ENCODE measurements at regions not wholly inside any gene's neighbourhood (a gene's known extent, or its start where the extent isn't known, plus 50 kb on each side); places are given as distances from the start of the nearest gene placed in this dataset.

- no peak for DNase-seq (ENCODE audit: extremely low read depth, low read depth)
These were observed 302.3 kb upstream of the EPHA4 start for GRCh38 chr2:221874444-221874843.

GRCh38 chr2:221857719-221858118, 285.6 kb upstream of the EPHA4 start:
- no peak overlapping the region for H3K4me3 ChIP-seq (replicated peaks; ENCODE audit: low read depth, low read length)
- DNase-seq (ENCODE audit: extremely low read depth, low read depth), result no peak
- no peak for TF ChIP-seq CTCF (IDR thresholded peaks at IDR 0.05; ENCODE audit: low read depth, low read length, missing control alignments)

More at GRCh38 chr2:221874444-221874843, 302.3 kb upstream of the EPHA4 start:
- no peak for TF ChIP-seq CTCF (IDR thresholded peaks at IDR 0.05; ENCODE audit: low read depth, low read length, missing control alignments)
- H3K4me3 ChIP-seq (replicated peaks; ENCODE audit: low read depth, low read length), result no peak overlapping the region

- DNase-seq (ENCODE audit: extremely low read depth, low read depth), result no peak
- no peak for TF ChIP-seq CTCF (IDR thresholded peaks at IDR 0.05; ENCODE audit: low read depth, low read length, missing control alignments)
These were observed 281.2 kb upstream of the EPHA4 start for GRCh38 chr2:221853297-221853696.

GRCh38 chr2:221851531-221852045, 279.5 kb upstream of the EPHA4 start:
- no peak overlapping the region for H3K4me3 ChIP-seq (replicated peaks; ENCODE audit: low read depth, low read length)
- TF ChIP-seq CTCF (IDR thresholded peaks at IDR 0.05; ENCODE audit: low read depth, low read length, missing control alignments), result no peak
- no peak for DNase-seq (ENCODE audit: extremely low read depth, low read depth)

More at GRCh38 chr2:221853297-221853696, 281.2 kb upstream of the EPHA4 start:
- H3K4me3 ChIP-seq (replicated peaks; ENCODE audit: low read depth, low read length), result no peak overlapping the region

- no peak for TF ChIP-seq CTCF (IDR thresholded peaks at IDR 0.05; ENCODE audit: low read depth, low read length, missing control alignments)
- H3K4me3 ChIP-seq (replicated peaks; ENCODE audit: low read depth, low read length), result no peak overlapping the region
- DNase-seq (ENCODE audit: extremely low read depth, low read depth), result no peak
These were observed 278.0 kb upstream of the EPHA4 start for GRCh38 chr2:221850076-221850475.

- DNase-seq (ENCODE audit: extremely low read depth, low read depth), result no peak
- H3K4me3 ChIP-seq (replicated peaks; ENCODE audit: low read depth, low read length), result no peak overlapping the region
- no peak for TF ChIP-seq CTCF (IDR thresholded peaks at IDR 0.05; ENCODE audit: low read depth, low read length, missing control alignments)
These were observed 276.2 kb upstream of the EPHA4 start for GRCh38 chr2:221848286-221848685.

- no peak for DNase-seq (ENCODE audit: extremely low read depth, low read depth)
- no peak overlapping the region for H3K4me3 ChIP-seq (replicated peaks; ENCODE audit: low read depth, low read length)
- TF ChIP-seq CTCF (IDR thresholded peaks at IDR 0.05; ENCODE audit: low read depth, low read length, missing control alignments), result no peak
These were observed 272.9 kb upstream of the EPHA4 start for GRCh38 chr2:221845021-221845365.

All from HFF-Myc (cell line).